B cell (primary cell): ENCODE measurements at regions not wholly inside any gene's neighbourhood (a gene's known extent, or its start where the extent isn't known, plus 50 kb on each side); places are given as distances from the start of the nearest gene placed in this dataset.

ENCODE experiments used
- EZH2 ChIP-seq: IDR thresholded peaks from 2 replicates; pipeline ENCODE4 v1.6.1; 2012; ENCODE audit warnings: borderline replicate concordance, low read depth, mild to moderate bottlenecking, moderate library complexity, low read length; ENCODE audit not compliant: insufficient read depth, poor library complexity, severe bottlenecking
- TF ChIP-seq, protein P1 (sequence below): fragments of 200-600 bp; IDR thresholded peaks from one replicate; pipeline ENCODE4 v1.8.0; 2022; ENCODE audit warnings: antibody characterized with exemption, mild to moderate bottlenecking

DNA sequence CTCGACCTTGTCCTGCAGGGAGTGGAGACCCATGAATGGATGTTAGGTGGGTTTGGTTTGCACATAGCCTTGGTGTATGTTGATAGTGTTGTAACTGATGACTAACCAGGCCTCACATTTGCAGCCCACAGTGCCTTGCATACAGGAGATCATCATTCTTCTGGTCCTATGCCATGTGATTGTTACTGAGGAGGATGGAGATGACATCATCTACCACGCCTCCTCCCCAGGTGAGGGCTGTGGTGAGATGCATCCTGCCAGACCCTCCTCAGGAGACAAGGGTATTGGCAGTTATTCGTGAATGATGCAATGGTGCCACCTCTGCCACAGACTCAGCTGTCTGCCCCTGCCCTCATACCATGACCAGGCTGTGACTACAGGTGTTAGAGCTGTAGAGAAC, 1294.1 kb downstream of the UQCRFS1 start:
- TF ChIP-seq, protein P1, sequence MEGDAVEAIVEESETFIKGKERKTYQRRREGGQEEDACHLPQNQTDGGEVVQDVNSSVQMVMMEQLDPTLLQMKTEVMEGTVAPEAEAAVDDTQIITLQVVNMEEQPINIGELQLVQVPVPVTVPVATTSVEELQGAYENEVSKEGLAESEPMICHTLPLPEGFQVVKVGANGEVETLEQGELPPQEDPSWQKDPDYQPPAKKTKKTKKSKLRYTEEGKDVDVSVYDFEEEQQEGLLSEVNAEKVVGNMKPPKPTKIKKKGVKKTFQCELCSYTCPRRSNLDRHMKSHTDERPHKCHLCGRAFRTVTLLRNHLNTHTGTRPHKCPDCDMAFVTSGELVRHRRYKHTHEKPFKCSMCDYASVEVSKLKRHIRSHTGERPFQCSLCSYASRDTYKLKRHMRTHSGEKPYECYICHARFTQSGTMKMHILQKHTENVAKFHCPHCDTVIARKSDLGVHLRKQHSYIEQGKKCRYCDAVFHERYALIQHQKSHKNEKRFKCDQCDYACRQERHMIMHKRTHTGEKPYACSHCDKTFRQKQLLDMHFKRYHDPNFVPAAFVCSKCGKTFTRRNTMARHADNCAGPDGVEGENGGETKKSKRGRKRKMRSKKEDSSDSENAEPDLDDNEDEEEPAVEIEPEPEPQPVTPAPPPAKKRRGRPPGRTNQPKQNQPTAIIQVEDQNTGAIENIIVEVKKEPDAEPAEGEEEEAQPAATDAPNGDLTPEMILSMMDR: no peak
- TF ChIP-seq EZH2: no peak
